Ishikawa (cell line): ENCODE measurements at regions not wholly inside any gene's neighbourhood (a gene's known extent, or its start where the extent isn't known, plus 50 kb on each side); places are given as distances from the start of the nearest gene placed in this dataset.

Source experiments
- CEBPB ChIP-seq: IDR thresholded peaks from 2 replicates; pipeline ENCODE4 v1.6.1; 2012
- CREB1 ChIP-seq: IDR thresholded peaks from 2 replicates; pipeline ENCODE4 v1.6.1; 2012; ENCODE audit warnings: low read depth
- EGR1 ChIP-seq: IDR thresholded peaks from 2 replicates; pipeline ENCODE4 v1.6.1; 2012
- EP300 ChIP-seq: IDR thresholded peaks from 2 replicates; pipeline ENCODE4 v1.6.1; 2012; ENCODE audit warnings: borderline replicate concordance
- FOXM1 ChIP-seq: IDR thresholded peaks from 2 replicates; pipeline ENCODE4 v1.6.1; 2012; ENCODE audit warnings: low read depth, borderline replicate concordance
- NFIC ChIP-seq: IDR thresholded peaks from 2 replicates; pipeline ENCODE4 v1.6.1; 2012
- RAD21 ChIP-seq: IDR thresholded peaks from 2 replicates; pipeline ENCODE4 v1.6.1; 2012; ENCODE audit warnings: low read depth
- TAF1 ChIP-seq: IDR thresholded peaks from 2 replicates; pipeline ENCODE4 v1.6.1; 2012; ENCODE audit warnings: low read depth, mild to moderate bottlenecking
- TCF12 ChIP-seq: IDR thresholded peaks from 2 replicates; pipeline ENCODE4 v1.6.1; 2012; ENCODE audit warnings: low read depth
- TEAD4 ChIP-seq: IDR thresholded peaks from 2 replicates; pipeline ENCODE4 v1.6.1; 2012
- YY1 ChIP-seq: IDR thresholded peaks from 2 replicates; pipeline ENCODE4 v1.6.1; 2012; ENCODE audit warnings: low read depth
- ZBTB7A ChIP-seq: IDR thresholded peaks from 2 replicates; pipeline ENCODE4 v1.6.1; 2012; ENCODE audit warnings: low read depth
- TF ChIP-seq, protein P1 (sequence below): IDR thresholded peaks from 2 replicates; pipeline ENCODE4 v1.6.1; 2012
- TF ChIP-seq, protein P2 (sequence below): IDR thresholded peaks from 2 replicates; pipeline ENCODE4 v1.6.1; 2012; ENCODE audit warnings: low read depth, mild to moderate bottlenecking
- TF ChIP-seq, protein P3 (sequence below): IDR thresholded peaks from 2 replicates; pipeline ENCODE4 v1.6.1; 2012

DNA sequence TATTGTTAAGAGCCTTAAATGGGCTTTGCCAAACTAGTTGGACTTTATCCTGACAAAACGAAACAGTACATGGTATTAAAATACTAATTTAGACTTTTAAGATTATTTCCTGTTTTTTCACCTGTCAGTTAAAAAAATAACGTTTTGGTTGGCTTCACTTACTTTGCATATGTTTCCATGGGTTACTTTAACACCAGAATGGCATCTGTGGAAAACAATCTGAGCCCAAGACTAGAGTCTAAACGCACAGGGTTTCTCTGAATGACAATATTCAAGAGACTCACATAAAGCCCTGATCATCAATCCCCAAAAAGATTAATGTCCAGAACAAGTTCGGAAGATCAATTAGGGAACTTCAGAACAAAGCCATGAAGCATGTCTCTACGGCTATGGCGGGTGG lies 888.0 kb downstream of the EPHA4 start:
- TF ChIP-seq EGR1 (no peak), FOXM1 (no peak), CEBPB (no peak), ZBTB7A (no peak), TCF12 (no peak), NFIC (no peak), EP300 (no peak), RAD21 (no peak), TAF1 (no peak), TEAD4 (no peak), CREB1 (no peak), YY1 (no peak)
- TF ChIP-seq, protein P1, sequence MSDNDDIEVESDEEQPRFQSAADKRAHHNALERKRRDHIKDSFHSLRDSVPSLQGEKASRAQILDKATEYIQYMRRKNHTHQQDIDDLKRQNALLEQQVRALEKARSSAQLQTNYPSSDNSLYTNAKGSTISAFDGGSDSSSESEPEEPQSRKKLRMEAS, result no peak
- TF ChIP-seq, protein P2, sequence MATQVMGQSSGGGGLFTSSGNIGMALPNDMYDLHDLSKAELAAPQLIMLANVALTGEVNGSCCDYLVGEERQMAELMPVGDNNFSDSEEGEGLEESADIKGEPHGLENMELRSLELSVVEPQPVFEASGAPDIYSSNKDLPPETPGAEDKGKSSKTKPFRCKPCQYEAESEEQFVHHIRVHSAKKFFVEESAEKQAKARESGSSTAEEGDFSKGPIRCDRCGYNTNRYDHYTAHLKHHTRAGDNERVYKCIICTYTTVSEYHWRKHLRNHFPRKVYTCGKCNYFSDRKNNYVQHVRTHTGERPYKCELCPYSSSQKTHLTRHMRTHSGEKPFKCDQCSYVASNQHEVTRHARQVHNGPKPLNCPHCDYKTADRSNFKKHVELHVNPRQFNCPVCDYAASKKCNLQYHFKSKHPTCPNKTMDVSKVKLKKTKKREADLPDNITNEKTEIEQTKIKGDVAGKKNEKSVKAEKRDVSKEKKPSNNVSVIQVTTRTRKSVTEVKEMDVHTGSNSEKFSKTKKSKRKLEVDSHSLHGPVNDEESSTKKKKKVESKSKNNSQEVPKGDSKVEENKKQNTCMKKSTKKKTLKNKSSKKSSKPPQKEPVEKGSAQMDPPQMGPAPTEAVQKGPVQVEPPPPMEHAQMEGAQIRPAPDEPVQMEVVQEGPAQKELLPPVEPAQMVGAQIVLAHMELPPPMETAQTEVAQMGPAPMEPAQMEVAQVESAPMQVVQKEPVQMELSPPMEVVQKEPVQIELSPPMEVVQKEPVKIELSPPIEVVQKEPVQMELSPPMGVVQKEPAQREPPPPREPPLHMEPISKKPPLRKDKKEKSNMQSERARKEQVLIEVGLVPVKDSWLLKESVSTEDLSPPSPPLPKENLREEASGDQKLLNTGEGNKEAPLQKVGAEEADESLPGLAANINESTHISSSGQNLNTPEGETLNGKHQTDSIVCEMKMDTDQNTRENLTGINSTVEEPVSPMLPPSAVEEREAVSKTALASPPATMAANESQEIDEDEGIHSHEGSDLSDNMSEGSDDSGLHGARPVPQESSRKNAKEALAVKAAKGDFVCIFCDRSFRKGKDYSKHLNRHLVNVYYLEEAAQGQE, result no peak
- TF ChIP-seq, protein P3, sequence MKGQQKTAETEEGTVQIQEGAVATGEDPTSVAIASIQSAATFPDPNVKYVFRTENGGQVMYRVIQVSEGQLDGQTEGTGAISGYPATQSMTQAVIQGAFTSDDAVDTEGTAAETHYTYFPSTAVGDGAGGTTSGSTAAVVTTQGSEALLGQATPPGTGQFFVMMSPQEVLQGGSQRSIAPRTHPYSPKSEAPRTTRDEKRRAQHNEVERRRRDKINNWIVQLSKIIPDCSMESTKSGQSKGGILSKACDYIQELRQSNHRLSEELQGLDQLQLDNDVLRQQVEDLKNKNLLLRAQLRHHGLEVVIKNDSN, result no peak

DNA sequence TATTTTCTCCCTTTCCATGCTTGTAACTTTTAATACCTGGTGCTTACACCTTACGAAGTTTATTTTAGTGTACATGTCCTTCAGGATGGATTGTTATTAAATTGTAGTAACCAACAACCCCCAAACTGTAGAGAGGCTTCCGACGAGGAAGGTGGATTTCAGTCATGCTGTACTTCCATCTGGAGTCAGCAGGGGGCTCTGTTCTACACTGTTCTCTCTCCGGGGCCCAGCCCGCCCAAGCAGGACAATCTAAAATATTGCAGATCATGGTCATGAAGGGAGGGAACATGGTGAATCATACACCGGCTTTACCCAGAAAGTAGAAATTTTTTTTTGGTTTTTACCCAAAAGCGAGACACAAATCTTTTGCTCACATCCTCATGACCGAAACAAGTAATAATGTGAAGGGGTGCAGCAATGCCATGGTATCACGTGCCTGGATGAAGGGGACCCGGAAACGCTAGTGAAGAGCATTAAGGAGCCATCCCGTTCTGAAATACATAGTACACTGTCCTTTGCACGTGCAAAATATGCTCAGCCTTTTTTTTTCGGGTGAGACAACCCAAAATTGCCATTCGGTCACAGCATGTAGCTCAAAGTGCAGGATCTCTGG lies 884.8 kb downstream of the EPHA4 start:
- peak; percentile 81 for TF ChIP-seq RAD21
- TF ChIP-seq, protein P3, result no peak

DNA sequence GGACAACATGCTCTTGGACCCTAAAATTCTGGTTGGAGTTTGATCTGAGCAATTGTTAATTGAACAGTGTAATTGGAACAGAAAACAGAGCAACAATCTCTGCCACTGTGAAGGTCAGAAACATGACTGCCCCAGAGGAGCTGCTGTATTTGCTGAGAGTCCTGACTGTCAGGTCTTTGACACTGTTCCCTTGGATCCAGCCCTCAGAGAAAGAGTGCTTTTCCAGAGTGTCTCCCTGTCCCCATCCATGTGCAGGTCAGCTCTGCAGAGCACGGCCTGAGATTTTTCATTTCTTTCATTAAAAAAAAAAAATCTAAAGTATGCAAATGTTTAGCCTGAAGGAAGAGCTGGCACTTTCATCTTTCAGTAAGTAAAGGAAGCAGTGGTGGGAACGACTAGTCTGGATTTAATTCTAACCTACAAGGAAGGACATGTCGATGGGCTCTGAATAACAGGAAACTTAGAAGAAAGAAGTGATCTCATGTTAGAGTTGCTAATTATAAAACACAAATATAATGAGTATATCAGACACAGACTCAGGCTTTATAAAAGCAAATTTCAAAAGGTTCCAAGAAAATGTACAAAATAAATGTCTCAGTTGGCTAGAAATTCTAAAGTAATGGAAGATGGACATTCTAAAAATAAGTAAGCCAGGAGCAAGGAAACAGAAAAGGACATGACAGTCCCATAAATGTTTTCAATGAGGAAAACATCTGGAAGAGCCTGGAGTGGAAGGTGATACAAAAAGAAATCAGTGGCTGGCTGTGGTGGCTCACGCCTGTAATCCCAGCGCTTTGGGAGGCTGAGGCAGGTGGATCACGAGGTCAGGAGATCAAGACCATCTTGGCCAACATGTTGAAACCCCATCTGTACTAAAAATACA lies 876.5 kb downstream of the EPHA4 start:
- TF ChIP-seq EP300 (no peak), TAF1 (no peak), ZBTB7A (no peak)

DNA sequence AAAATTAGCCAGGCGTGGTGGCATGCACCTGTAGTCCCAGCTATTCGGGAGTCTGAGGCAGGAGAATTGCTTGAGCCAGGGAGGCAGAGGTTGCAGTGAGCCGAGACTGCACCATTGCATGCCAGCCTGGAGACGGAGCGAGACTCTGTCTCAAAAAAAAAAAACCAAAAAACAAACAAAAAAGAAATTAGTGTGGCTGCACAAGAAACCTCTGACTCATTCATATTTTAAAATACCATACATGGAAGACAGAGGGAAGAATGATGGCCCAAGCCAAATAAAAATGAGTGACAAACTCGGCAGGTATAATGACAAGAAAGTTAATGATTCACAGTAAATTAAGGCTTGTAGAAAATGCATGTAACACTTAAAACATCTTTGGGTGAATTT lies 875.8 kb downstream of the EPHA4 start:
- no peak for TF ChIP-seq EGR1
- TF ChIP-seq FOXM1, result no peak
- no peak for TF ChIP-seq TCF12
- TF ChIP-seq EP300, result no peak
- no peak for TF ChIP-seq YY1
- TF ChIP-seq RAD21, result no peak
- TF ChIP-seq TEAD4, result no peak
- TF ChIP-seq, protein P2, result no peak
- TF ChIP-seq, protein P3, result no peak
- TF ChIP-seq ZBTB7A, result no peak
- no peak for TF ChIP-seq NFIC

DNA sequence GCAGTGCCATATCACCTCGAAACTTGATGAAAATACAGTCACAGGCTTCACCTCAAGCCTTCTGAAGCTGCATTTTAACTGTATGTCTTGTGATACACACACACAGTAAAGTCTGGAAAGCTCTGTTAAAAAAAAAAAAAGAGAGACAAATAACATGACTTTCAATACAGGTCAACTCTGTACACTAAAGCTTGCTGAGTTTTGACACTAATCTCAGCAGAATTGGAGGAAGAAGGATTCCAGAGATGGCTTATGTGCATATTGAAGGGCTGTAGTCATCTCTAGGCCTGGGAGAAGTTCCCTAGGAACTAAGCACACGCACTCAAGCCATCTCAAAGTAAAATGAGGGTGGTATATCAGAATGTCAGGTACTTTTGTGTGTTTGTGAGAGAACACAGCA lies 875.1 kb downstream of the EPHA4 start:
- TF ChIP-seq FOXM1 (no peak), TEAD4 (no peak), TCF12 (no peak), EGR1 (no peak), TAF1 (no peak), NFIC (no peak), YY1 (no peak), CEBPB (no peak), CREB1 (no peak), EP300 (no peak), RAD21 (no peak), ZBTB7A (no peak)
- TF ChIP-seq, protein P1, result no peak
- TF ChIP-seq, protein P2, result no peak
- TF ChIP-seq, protein P3, result no peak
